ENCODE measurements at regions not wholly inside any gene's neighbourhood (a gene's known extent, or its start where the extent isn't known, plus 50 kb on each side); places are given as distances from the start of the nearest gene placed in this dataset.
"Not testable (repeated sequence)": the region's sequence is repeated elsewhere in the genome, so short reads cannot be mapped to it uniquely, and the experiment has no call there.

DNA sequence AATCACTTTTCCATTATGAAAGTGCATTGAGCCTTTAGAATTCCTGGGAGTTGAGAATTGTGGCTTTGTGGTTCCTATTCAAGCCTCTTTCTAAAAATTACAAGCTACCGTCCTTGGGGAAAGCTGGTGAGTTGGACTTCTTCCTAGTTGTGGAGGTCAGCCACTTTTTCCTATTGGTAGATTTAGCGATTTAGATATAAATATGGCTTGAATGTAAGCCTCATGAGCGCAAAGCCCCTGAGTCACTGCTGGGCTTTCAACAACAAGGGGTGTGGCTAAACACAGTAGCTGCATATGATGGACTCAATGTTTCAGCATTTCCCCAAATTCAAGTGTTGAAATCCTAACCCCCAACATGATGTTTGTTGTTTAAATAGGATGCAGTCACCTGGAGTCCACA is 150.0 kb upstream of the IGFBP3 start:
- DNase-seq (ENCODE audit: low spot score), result no peak

DNA sequence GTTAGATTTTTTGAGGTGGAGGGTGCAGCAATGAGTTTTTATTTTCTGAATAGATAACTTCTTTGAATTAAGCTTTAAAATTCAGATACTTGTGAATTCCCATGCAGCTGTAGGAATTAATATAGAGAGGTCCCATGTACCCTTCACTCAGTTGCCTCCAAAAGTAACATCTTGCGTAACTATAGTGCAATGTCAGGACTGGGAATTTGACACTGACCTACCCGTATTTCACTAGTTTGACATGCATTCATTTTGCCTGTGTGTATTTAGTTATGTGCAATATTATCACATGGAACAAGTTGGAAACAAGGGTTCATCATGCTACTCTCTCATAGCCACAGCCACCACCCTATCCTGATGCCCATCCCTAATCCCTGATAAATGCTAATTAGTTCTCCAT is 147.1 kb upstream of the IGFBP3 start:
- DNase-seq (ENCODE audit: low spot score), result no peak

DNA sequence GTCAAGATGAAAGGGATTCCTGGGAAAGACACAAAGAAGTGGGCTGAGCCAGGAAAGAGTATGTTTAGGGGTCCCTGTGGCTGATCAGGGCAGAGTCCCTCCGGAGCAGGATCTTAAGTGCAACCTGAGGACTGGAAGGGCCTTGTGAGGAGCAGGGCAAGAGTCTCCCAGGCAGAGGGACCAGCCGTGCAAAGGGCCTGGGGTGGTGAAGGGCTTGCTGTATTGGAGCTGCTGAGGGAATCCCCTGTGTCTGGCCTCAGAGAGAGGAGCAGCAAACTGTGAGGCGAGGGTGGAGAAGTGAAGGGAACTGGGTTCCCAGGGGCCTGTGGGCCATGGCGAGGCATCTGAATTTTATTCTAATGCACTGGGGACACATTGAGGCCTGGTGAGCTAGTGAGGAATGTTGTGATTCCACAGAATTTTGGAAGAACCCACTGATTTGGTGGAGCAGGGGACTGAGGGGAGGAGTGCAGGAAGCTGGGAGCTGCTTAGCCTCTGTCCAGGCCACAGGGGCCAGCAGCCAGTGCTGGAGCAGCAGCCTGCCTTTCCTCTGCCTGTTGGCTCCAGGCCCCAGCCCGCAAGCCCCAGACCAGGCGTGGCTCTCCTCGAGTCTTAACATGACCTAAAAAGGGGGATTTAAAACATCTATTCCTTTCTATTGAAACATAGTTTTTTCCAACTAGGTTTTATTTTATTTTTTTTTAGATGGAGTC is 138.4 kb upstream of the IGFBP3 start:
- no peak for DNase-seq (ENCODE audit: low spot score)

DNA sequence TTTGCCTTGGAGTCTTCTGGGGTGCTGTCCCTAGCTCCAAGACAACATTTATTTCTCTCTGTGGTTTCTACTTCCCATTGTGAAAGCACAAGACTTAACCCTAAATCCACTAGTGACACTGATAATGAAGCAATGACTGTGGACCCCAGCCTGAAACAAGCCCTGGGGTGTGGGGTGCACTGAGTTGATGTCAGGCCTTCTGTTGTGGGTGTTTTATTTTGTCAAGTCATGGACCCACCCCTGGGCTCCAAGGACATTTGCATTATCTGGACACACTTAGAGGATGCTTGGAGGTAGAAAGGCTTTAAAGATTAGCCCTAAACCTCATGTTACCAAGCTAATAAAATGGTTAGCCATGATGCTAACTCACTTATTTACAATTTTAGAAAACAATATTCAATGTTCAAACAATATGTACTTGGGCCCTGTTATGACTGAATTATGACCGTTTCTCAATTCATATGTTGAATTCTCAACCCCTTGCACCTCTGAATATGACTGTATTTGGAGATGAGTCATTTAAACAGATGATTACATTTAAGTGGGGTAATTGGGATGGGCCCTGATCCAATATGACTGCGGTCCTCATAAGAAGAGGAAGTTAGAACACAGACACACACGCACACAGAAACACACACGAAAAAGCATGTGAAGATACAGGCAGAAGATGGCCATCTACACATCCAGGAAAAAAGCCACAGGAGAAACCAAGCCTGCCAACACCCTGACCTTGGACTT is 137.2 kb upstream of the IGFBP3 start:
- DNase-seq (ENCODE audit: low spot score), result peak; percentile 4

DNA sequence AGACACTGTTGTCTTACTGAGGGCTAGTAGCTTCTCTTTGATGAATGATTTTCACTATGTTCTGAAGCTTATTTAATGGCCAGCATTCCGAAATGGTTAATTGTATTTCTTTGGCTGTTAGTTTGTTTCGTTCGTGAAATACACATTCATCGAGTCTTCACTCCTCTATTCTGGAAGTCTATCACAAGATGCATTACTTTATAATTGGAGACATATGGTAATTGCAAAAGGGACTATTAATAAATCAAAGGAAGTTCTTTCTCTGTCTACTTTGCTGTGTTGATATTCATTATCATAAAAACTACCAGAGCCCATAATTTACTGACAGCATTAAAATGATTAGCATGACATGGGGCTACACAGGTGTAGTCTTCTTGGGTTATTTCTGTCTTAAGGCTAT is 133.8 kb upstream of the IGFBP3 start:
- DNase-seq (ENCODE audit: low spot score), result no peak

DNA sequence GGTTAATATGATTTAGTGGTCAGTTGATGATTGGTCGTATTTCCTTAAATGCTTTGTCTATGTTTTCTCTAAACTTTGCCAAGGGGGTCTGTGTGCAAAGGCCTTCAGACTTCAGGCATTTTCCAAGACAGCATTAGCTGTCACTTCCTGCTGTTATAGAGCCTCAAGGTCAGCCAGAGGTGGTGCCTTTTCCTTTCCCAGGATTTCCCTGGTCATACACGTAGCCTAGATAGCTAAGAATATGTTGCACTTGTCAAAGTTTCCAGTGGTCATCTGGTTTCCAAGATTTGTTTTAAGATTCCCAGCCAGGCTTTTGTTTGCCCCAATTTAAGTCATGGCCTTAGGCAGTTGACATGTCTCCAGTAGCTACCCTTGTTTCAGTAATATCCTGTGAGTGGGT is 133.2 kb upstream of the IGFBP3 start:
- DNase-seq (ENCODE audit: low spot score), result no peak

DNA sequence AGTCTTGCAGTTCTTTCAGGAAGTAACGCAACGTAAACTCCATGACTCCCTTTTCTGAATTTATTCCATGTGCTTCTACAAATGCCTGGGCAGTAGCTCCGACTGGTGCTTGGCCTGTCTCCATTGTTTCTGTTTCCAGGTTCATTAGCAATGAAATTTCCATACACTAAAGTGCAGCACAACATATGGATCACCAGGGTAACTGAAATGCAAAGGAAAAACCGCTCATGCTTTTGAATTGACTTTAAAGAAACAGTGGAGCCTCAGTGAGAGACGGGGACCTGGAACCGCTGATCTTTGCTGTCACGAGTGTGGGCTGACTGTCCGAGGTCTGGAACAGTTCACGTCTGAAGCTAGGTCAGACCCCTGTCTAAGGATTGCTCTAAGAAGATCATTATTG is 126.5 kb upstream of the IGFBP3 start:
- DNase-seq (ENCODE audit: low spot score), result no peak

DNA sequence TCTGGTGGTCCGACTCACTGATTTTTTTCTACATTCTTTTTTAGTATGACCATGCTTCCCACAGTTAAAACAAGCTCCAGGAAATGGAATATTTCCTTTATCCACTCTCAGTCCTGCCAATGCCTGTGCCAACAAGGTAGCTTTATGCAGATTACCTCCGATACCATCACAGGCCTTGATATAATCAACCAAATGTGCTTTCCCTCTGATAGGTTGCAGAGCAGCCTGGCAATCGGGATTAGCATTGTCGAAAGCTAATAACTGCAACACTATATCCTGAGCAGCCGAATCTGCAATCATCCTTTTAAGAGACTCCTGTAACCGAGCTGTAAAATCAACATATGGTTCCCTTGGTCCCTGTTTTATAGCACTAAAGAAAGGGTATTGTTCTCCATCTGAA is 122.3 kb upstream of the IGFBP3 start:
- not testable (repeated sequence) for DNase-seq (ENCODE audit: low spot score)

DNA sequence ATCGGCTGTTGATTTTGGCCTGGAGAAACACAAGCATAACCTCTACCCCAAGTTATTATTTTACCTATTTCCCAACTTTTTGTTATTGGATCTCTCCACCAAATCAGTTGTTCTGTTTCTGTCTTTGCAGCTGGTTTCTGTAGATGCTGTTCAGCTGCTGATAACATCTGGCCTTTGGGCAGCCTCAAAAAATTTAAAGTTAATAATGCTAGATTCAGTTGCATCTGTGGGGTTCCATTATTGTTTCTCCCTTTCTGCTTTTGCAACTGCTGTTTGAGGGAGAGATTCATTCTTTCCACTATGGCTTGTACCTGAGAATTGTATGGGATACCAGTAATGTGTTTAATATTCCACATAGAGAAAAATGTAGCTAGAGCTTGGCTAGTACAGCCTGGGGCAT is 118.7 kb upstream of the IGFBP3 start:
- DNase-seq (ENCODE audit: low spot score), result not testable (repeated sequence)

DNA sequence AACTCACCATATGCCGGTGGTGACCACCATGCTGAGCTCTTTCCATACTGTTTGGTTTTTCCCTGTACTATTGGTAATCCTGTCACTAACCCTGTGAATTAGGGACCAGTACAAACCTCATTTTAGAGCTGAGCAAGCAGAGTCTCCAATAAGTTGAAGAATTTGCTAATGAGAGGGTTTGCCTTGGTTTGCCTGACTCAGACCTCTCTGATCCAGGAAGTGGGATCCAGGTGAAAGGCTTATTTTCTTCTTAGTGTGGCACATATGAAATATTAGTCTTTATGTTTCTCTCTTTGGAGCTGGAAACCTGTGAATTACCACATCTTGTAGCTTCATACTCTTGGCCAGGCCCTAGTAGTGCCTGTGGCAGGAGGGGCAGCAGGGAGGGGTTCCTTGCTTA is 114.1 kb upstream of the IGFBP3 start:
- no peak for DNase-seq (ENCODE audit: low spot score)

DNA sequence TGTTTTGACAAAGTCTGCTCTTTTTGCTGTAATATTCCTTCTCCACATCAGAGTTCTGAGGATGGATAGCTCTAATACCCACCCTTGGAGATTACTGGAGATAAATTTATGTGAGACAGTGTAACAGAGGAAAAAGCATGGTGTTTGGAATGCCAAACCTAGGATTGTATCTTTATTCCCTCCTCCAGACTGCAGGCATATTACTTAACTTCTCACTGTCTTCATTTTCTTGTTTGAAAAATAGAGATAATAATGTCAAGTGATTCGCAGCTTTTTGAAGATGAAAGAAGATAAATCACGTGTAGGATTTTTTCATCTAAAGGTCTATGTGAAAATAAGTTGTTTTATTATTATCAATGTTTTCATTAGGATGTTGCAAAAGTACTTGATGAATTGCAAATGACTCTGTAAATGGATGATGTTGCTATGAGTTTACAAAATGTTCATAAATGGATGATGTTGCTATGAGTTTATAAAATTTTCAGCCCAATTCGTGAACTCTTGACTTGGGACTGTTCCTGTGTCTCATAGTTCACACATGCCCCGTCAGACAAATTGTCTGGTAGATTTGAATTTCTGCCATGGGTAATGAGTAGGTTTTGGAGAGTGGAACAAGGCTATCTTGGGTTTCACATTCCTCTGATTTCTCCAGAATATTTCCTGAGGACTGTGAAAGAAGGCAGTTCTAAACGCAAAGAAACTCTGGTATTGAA is 113.1 kb upstream of the IGFBP3 start:
- no peak for DNase-seq (ENCODE audit: low spot score)

DNA sequence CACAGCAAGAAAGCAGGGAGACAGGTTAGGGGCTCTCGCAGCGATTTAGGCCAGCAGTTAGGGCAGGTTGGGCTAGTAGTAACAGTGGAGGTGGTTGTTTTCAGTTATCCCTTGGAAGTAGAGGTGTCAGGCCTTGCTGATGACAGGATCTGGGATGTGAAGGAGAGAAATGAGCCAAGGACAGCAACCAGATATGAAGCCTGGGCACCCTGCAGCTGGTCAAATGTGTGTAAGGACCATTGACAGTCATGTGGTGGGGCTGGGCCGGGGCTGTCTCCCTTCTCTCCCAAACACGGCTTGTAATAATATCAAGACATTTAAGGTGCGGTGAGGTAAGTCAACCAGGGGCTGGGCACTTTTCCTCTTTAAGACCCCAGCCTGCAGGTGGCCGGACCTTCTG is 112.5 kb upstream of the IGFBP3 start:
- DNase-seq (ENCODE audit: low spot score), result no peak

DNA sequence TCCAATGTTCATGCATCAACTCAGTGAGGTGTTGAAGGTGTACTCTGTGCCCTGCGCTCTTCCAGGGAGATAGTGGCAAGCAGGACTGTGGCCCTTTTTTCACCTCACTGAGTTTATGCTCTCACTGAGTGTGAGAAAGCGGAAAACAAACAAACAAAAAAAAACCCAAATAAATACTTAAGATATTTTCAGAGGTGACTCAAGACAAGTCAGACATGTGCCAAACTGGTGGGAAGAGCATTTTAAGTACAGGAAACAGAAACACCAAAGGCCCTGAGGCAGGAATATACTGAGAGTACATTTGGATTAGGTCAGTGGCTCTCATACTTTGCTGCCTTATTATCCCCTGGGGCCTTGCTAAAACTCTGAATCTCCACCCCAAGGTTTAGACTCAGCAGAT is 111.9 kb upstream of the IGFBP3 start:
- DNase-seq (ENCODE audit: low spot score), result no peak

DNA sequence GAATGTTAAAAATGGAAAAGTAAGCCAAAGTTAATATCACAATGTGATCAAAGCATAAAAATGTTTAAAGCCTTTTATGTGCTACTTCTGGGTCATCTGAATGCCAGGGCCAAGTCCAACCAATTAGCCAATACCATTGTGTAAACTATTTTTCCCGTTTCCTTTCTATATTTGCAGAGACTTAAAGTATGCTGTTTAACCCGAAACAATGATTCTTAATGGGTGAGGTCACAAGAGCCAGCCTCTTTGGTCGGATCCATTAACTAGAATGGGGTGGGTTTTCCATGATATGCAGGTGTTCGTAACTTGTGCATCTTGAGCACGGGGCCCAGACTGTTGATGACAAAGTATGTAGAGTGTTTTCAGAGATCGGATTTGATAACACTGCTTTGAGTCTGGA is 111.3 kb upstream of the IGFBP3 start:
- DNase-seq (ENCODE audit: low spot score), result no peak

DNA sequence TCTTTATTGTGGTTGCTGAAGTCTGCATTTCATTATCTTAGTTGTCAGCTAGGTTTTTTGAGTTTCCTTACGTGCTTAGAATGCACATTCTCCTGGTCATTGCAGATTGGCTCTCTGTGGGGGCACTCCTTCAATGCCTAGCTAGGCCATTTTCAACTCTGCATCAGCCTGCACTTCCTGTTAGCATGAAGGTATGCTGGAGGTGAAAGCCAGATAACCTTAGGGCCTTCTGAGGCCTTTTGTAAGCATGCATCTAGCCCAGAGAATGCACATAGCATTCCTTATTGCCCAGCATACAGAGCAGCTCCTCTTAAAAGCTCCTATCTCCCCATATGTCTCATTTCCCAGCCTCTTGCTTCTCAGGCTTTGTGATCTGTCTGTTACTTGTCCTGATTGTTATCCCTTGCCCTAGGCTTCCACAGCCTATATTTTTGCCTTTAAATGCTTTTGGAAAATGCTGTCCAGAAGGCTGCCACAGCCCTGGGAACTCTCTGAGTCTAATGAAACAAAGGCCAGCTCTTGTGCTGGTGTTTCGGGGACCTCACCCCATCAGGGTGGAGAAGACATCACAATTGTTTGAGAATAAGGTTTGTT is 108.1 kb upstream of the IGFBP3 start:
- DNase-seq (ENCODE audit: low spot score), result no peak

DNA sequence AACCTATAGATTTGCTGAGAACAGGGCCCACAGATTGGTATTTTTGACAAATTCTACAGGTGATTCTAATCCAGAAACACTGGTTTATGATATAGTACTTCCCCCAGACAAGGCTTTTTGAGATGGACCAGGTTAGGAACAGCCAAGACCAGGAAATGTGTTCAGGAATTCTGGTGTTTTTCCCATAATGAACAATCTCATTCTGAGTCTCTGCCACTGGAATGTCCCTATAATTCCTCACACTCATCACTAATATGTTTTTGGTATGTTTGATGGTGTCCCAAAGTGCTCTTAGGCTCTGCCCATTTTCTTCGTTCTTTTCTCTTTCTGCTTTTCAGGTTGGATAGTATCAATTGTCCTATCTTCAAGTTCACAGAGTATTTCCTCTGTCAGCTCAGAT is 107.2 kb upstream of the IGFBP3 start:
- DNase-seq (ENCODE audit: low spot score), result no peak

DNA sequence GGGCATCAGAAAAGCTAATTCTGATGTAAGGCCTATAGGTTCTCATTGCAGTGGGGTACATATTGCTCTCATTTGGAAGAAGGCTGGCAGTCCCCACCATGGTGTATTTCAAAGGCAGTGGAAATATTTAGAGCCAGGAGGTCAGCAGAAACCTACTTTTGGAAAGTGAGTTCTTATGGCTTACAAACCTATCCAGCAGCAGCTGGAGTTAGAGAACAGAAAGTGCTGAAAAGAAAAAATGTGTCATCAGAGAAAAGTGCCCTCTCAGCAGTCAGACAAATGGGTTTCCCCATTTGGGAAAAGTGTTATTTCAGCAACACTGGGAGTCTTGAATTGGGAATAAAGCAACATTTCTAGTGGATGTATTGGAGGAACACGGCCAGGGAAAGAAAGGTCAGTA is 105.7 kb upstream of the IGFBP3 start:
- no peak for DNase-seq (ENCODE audit: low spot score)

DNA sequence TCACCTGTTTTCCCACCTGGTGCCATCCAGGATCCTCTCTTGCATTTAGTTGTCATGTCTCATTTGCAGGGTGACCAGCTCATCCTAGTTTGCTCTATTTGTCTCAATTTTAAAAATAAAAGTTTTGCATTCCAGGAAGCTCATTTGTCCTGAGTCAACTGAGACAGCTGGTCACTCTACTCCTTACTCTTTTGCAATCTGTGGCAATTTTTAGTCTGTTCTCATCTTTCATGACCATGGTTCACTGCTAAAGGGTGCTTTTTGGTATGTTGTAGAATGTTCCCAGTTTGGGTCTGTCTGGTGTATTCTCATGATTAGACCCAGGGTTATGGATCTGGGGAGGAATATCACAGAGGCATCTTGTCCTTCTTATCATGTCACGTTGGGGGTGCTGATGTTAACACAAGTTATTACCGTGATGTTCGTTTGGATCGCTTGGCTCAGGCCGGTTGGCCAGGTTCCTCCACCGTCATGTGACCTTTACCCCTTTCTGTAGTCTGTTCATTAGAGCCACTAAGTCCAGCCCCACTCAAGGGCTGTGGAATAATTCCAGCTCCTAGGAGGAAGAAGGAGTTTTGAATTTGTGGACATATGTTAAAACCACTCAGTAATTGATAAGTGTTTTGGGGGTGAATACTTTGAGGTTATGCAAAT is 103.3 kb upstream of the IGFBP3 start:
- no peak for DNase-seq (ENCODE audit: low spot score)

DNA sequence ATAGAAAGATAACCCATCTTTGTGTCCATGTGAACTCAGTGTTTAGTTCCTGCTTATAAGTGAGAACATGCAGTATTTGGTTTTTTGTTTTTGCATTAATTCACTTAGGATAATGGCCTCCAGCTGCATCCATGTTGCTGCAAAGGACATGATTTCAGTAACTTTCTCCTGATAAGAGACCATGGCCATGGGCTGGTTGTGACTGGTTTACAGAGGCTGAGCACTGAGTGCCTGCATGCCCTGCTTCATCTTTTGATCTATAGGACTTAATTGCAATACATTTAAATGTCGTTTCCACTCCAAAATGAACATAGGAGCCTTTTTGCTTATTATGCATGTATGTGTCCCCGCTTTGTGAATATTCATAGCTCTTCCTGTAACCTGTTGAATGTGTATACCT is 101.3 kb upstream of the IGFBP3 start:
- DNase-seq (ENCODE audit: low spot score), result no peak

DNA sequence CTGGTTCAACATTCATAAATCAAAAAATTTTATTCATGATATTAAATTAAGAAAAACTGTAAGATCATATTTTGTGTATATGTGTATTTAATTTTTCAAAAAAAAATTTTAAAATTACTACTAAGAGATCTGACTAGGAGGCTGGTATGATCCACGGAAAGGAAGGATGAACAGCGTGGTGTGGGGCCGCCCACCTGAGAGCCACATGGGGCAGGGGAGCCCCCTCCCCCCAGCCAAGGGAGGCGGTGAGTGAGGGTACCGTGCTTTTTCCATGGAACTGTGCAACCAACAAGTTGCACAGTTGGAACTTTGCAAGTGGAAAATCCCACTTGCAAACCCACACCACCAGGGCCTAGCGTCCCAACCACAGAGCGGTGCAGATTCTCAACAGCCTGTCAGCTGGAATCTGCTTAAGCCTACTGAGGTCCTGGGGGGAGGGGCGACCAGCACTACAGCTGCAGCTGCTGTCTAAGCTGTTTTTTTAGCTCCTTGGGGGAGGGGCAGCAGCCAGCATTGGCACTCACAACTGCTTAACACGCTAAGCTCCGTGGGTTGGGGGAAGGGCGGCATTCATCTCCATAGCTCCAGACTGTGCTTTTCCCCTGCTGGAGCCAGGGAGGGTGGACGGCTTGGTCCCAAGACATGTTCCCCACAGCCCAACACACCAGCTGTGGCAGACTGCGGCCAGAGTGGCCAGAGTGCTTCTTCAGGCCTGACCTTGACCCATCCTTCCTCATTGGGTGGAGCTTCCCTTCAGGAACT is 94.2 kb upstream of the IGFBP3 start:
- DNase-seq (ENCODE audit: low spot score), result no peak

DNA sequence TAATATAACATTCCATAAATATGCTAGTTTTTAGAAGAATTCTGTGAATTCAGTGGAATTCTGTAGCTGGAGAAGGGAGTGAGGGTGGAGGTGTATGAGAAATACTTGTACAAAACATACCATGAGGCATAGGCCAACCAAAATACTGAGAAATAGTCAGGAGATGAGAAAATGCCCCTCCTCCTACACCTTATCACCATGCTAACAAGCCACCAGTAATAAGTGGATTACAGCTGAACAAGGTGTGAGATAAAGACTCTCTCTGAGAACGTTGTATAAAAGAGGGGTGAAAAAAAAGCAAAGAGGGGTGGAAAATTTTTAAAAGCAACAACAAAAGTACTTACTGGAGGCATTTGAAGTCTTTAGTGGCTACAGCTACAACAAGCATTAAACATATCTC is 90.4 kb upstream of the IGFBP3 start:
- no peak for DNase-seq (ENCODE audit: low spot score)

DNA sequence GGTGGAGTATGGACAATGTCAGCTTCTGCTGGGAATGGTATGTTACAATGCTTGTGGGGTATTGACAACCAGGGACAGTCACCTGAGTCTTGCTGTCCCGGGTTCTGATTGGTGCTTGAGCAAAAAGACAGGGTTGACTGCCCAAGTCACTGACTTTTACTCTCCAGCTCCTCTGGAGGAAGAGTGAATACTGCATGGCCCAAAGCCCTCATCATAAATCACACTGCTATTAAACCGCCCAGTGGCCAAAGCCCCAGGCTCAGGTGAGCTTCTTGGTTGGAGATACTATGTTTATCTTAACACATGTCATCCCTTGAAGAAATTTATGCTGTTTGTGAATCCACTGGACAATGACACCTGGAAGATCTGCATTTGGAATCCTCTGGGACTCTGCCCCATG is 90.0 kb upstream of the IGFBP3 start:
- DNase-seq (ENCODE audit: low spot score), result no peak
